ENCODE measurements at regions not wholly inside any gene's neighbourhood (a gene's known extent, or its start where the extent isn't known, plus 50 kb on each side); places are given as distances from the start of the nearest gene placed in this dataset.

DNA sequence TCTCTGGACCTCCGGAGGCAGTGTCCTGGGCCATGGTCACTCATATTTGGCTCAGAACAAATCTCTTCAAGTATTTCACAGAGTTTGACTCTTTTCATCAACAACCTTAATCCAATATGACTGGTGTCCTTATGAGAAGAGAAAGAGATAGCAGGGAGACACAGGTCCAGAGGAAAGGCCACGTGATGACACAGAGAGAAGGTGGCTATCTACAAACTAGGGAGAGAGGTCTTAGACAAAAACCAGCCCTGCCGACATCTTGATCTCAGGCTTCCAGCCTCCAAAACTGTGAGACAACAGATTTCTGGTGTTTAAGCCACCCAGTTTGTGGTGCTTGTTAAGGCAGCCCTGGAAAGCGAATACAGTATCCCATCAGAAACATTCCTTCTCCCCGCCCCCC, 237.1 kb upstream of the PROK2 start:
- TF ChIP-seq, protein P1, sequence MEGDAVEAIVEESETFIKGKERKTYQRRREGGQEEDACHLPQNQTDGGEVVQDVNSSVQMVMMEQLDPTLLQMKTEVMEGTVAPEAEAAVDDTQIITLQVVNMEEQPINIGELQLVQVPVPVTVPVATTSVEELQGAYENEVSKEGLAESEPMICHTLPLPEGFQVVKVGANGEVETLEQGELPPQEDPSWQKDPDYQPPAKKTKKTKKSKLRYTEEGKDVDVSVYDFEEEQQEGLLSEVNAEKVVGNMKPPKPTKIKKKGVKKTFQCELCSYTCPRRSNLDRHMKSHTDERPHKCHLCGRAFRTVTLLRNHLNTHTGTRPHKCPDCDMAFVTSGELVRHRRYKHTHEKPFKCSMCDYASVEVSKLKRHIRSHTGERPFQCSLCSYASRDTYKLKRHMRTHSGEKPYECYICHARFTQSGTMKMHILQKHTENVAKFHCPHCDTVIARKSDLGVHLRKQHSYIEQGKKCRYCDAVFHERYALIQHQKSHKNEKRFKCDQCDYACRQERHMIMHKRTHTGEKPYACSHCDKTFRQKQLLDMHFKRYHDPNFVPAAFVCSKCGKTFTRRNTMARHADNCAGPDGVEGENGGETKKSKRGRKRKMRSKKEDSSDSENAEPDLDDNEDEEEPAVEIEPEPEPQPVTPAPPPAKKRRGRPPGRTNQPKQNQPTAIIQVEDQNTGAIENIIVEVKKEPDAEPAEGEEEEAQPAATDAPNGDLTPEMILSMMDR (IDR thresholded peaks at IDR 0.05): no peak
- TF ChIP-seq POLR2A (IDR thresholded peaks at IDR 0.05): no peak
